Loucy (cell line): ENCODE measurements at regions not wholly inside any gene's neighbourhood (a gene's known extent, or its start where the extent isn't known, plus 50 kb on each side); places are given as distances from the start of the nearest gene placed in this dataset.

ENCODE experiments used
- H2AFZ ChIP-seq: fragments of 200-600 bp; sonication (generic); 2 replicates; pipeline ENCODE4 v1.6.0; 2016; ENCODE audit warnings: antibody characterized with exemption, mild to moderate bottlenecking, low read length, moderate library complexity
- H3F3A ChIP-seq: fragments of 200-600 bp; 2 replicates; pipeline ENCODE4 v1.6.0; 2016; ENCODE audit warnings: antibody characterized with exemption, low read depth, mild to moderate bottlenecking
- H3K27me3 ChIP-seq: fragments of 200-600 bp; sonication (generic); 2 replicates; pipeline ENCODE4 v1.6.1; 2014; ENCODE audit warnings: low read length, mild to moderate bottlenecking; ENCODE audit not compliant: insufficient read depth, poor library complexity, severe bottlenecking
- H3K36me3 ChIP-seq: fragments of 200-600 bp; sonication (generic); 2 replicates; pipeline ENCODE4 v1.6.1; 2016; ENCODE audit warnings: low read length; ENCODE audit not compliant: insufficient read depth
- H3K4me1 ChIP-seq: fragments of 200-600 bp; sonication (generic); 2 replicates; pipeline ENCODE4 v1.5.1; 2014; ENCODE audit warnings: low read length, mild to moderate bottlenecking; ENCODE audit not compliant: insufficient read depth, poor library complexity, severe bottlenecking
- H3K4me2 ChIP-seq: fragments of 200-600 bp; sonication (generic); 2 replicates; pipeline ENCODE4 v1.6.0; 2014; ENCODE audit warnings: antibody characterized with exemption, low read length, low read depth, mild to moderate bottlenecking; ENCODE audit not compliant: poor library complexity, severe bottlenecking
- H3K4me3 ChIP-seq: fragments of 200-600 bp; sonication (generic); 2 replicates; pipeline ENCODE4 v1.5.1; 2014; ENCODE audit warnings: low read length, mild to moderate bottlenecking, mixed read lengths; ENCODE audit not compliant: poor library complexity, severe bottlenecking
- H3K79me2 ChIP-seq: fragments of 200-600 bp; sonication (generic); 2 replicates; pipeline ENCODE4 v1.6.1; 2014; ENCODE audit warnings: low read length; ENCODE audit not compliant: insufficient read depth
- H3K9ac ChIP-seq: fragments of 200-600 bp; sonication (generic); 2 replicates; pipeline ENCODE4 v1.6.0; 2014; ENCODE audit warnings: mild to moderate bottlenecking, low read depth, low read length, moderate library complexity; ENCODE audit not compliant: poor library complexity, severe bottlenecking
- H3K9me2 ChIP-seq: fragments of 200-600 bp; sonication (generic); replicated peaks from 2 replicates; pipeline ENCODE4 v1.6.1; 2016; ENCODE audit warnings: low read depth, low read length, mixed read lengths
- H3K9me3 ChIP-seq: fragments of 200-600 bp; sonication (generic); 2 replicates; pipeline ENCODE4 v1.6.1; 2014; ENCODE audit warnings: mild to moderate bottlenecking, antibody characterized with exemption, low read length, low read depth; ENCODE audit not compliant: insufficient read depth
- H4K20me1 ChIP-seq: fragments of 200-600 bp; sonication (generic); 2 replicates; pipeline ENCODE4 v1.6.0; 2014; ENCODE audit warnings: antibody characterized with exemption, low read length, mild to moderate bottlenecking; ENCODE audit not compliant: insufficient read depth, poor library complexity, severe bottlenecking
- EZH2phosphoT487 ChIP-seq: fragments of 200-600 bp; IDR thresholded peaks from 2 replicates; pipeline ENCODE4 v1.6.1; 2018; ENCODE audit warnings: antibody characterized with exemption, mild to moderate bottlenecking, moderate library complexity, borderline replicate concordance
- TF ChIP-seq, protein P1 (sequence below): fragments of 200-600 bp; sonication (generic); conservative IDR thresholded peaks from 2 replicates; pipeline ENCODE4 v1.5.1; 2014; ENCODE audit warnings: mild to moderate bottlenecking, antibody characterized with exemption, low read length

DNA sequence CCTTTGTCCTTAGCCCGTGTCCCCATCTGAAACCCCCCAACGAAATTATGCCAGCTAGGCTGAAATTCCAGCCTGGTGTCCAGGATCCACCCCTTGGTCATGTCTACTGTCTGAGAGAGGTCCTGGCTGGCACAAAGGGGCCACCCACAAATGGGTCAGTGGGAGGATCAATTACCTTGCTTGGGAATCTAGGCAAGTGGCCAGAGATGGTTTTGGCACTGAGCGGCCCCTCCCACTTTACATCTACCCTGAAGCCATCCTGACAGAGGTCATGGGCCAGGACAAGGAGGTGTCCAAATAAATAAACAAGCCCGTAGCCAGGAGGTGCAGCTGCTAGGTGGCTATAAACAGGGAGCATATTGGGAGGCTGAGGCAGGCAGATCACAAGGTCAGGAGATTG is 311.5 kb downstream of the MN1 start:
- TF ChIP-seq, protein P1, sequence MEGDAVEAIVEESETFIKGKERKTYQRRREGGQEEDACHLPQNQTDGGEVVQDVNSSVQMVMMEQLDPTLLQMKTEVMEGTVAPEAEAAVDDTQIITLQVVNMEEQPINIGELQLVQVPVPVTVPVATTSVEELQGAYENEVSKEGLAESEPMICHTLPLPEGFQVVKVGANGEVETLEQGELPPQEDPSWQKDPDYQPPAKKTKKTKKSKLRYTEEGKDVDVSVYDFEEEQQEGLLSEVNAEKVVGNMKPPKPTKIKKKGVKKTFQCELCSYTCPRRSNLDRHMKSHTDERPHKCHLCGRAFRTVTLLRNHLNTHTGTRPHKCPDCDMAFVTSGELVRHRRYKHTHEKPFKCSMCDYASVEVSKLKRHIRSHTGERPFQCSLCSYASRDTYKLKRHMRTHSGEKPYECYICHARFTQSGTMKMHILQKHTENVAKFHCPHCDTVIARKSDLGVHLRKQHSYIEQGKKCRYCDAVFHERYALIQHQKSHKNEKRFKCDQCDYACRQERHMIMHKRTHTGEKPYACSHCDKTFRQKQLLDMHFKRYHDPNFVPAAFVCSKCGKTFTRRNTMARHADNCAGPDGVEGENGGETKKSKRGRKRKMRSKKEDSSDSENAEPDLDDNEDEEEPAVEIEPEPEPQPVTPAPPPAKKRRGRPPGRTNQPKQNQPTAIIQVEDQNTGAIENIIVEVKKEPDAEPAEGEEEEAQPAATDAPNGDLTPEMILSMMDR = no peak
- TF ChIP-seq EZH2phosphoT487 = no peak
- Histone ChIP-seq H4K20me1 (no peaks in the 10 kb centered on the region), H3K9me2 (no peaks in the 10 kb centered on the region), H3K4me3 (no peak overlapping the region), H3K9ac (no peak overlapping the region), H3K4me2 (no peak overlapping the region), H3K79me2 (no peaks in the 10 kb centered on the region), H3F3A (no peaks in the 10 kb centered on the region), H3K27me3 (no peaks in the 10 kb centered on the region), H3K36me3 (no peaks in the 10 kb centered on the region), H3K9me3 (no peaks in the 10 kb centered on the region), H2AFZ (no peak overlapping the region), H3K4me1 (no peaks in the 10 kb centered on the region)

DNA sequence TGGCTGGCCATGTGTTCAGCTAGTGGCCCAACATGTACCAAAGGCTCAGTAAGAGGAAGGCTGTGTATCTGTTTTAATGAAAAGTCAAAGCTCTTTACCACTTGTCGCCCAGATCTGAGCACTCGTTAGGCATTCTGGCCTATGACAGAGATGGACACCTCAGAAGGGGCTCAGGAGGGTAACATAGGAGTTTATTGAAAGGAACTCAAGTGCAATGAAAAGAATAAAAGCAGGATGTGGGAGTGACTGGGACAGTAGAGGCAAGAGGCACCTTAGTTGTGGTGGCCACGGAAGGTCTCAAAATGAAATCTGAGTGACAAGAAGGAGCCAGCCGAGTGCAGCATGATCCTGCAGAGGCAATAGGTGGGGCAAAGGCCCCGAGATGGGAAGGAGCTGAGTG is 309.7 kb downstream of the MN1 start:
- Histone ChIP-seq H4K20me1 (no peaks in the 10 kb centered on the region), H3K9me2 (no peaks in the 10 kb centered on the region), H3K9ac (no peak overlapping the region), H3K4me1 (no peaks in the 10 kb centered on the region), H3F3A (no peaks in the 10 kb centered on the region), H3K36me3 (no peaks in the 10 kb centered on the region), H3K27me3 (no peaks in the 10 kb centered on the region), H2AFZ (no peak overlapping the region), H3K4me3 (no peak overlapping the region), H3K9me3 (no peaks in the 10 kb centered on the region), H3K4me2 (no peak overlapping the region), H3K79me2 (no peaks in the 10 kb centered on the region)
- no peak for TF ChIP-seq EZH2phosphoT487
- TF ChIP-seq, protein P1 = no peak

DNA sequence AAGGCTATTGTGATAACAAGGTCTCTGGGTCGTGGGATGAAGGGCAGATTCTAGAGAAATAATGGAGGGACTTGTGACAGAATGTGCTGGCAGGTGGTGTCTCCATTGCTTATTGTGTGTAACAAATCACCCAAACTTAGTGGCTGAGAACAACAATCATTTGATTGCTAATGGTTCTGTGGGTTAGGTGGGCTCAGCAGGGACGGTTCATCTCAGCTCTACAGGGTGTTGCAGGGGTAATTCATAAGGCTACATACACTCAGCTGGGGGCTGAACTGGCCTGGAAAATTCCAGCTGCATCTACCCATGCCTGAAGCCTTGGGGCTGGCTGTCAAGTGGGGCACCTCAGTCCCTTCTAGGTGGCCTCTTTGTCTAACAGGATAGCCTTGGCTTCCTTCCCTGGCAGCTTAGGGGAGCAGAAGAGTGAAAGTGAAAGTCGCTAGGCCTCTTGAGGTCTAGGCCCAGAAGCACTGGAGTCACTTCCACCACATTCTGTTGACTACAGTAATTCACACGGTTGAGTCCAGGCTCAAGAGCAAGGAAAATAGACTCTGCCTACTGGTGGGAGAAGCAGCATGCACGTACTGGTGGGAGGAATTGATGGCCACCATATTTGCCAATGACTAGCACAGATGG is 308.9 kb downstream of the MN1 start:
- Histone ChIP-seq H3K4me3 (no peak overlapping the region), H3K9ac (no peak overlapping the region), H3K27me3 (no peaks in the 10 kb centered on the region), H2AFZ (0 out of 2 replicates have a peak overlapping the region, but pooled peaks have one; percentile 0), H3K4me2 (no peak overlapping the region), H3K9me3 (no peaks in the 10 kb centered on the region), H3K4me1 (no peaks in the 10 kb centered on the region), H3K79me2 (no peaks in the 10 kb centered on the region), H3F3A (no peaks in the 10 kb centered on the region), H3K36me3 (no peaks in the 10 kb centered on the region), H4K20me1 (no peaks in the 10 kb centered on the region), H3K9me2 (no peaks in the 10 kb centered on the region)
- TF ChIP-seq, protein P1 = no peak
- TF ChIP-seq EZH2phosphoT487 = no peak
